HL-60 (cell line): ENCODE measurements at regions not wholly inside any gene's neighbourhood (a gene's known extent, or its start where the extent isn't known, plus 50 kb on each side); places are given as distances from the start of the nearest gene placed in this dataset.

Experiments used
- DNase-seq, 2 experiments: peaks; one replicate each; pipeline ENCODE4 v3.0.0-alpha.2; 2010 to 2020; ENCODE audit warnings: low read depth in 1 of 2, low spot score in 1 of 2
- H3K27ac ChIP-seq: fragments of 250-450 bp; sonication (Bioruptor Pico); replicated peaks from 2 replicates; pipeline ENCODE4 v1.5.1; 2020; ENCODE audit warnings: mild to moderate bottlenecking, moderate library complexity
- H3K27me3 ChIP-seq: fragments of 250-450 bp; sonication (Bioruptor Pico); 2 replicates; pipeline ENCODE4 v1.5.1; 2021; ENCODE audit warnings: mild to moderate bottlenecking, moderate library complexity; ENCODE audit not compliant: insufficient read depth, poor library complexity, severe bottlenecking
- H3K4me3 ChIP-seq: replicated peaks from 2 replicates; pipeline ENCODE4 v1.5.1; 2011; ENCODE audit warnings: mild to moderate bottlenecking, control low read depth, low read length; ENCODE audit not compliant: insufficient read depth
- CTCF ChIP-seq: IDR thresholded peaks from one replicate; pipeline ENCODE4 v1.5.1; 2011; ENCODE audit warnings: low read length, control low read depth, inconsistent platforms; ENCODE audit not compliant: insufficient read depth
- GABPA ChIP-seq: IDR thresholded peaks from 2 replicates; pipeline ENCODE4 v1.6.1; 2012; ENCODE audit warnings: low read depth
- POLR2AphosphoS5 ChIP-seq: IDR thresholded peaks from 2 replicates; pipeline ENCODE4 v1.6.1; 2012; ENCODE audit warnings: low read depth
- REST ChIP-seq: IDR thresholded peaks from 2 replicates; pipeline ENCODE4 v1.6.1; 2012; ENCODE audit warnings: low read depth; ENCODE audit not compliant: insufficient replicate concordance
- SPI1 ChIP-seq: IDR thresholded peaks from 2 replicates; pipeline ENCODE4 v1.6.1; 2012; ENCODE audit warnings: low read depth, mild to moderate bottlenecking, borderline replicate concordance

DNA sequence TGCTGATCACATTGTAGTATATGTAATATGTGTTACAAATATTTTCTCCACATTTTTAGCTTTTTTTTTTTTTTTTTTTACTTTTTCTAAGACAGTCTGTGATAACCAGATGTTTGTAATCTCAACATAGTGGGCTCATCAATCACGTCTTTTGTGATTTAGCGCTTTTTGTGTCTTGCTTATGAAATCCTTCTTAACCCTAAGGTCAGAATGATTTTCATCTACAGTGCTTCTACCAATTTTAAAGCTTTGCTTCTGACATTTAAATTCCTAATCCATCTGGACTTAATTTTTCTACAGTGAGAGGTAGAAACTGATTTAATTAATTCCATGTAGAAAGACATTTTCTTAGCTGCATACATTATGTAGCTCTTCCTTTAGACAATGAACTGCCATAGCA, 626.4 kb downstream of the TNS3 start:
- DNase-seq = no peak
- TF ChIP-seq GABPA = no peak
- TF ChIP-seq POLR2AphosphoS5 = no peak
- no peak for TF ChIP-seq SPI1
- TF ChIP-seq REST = no peak
- TF ChIP-seq CTCF = no peak
- no peaks in the 10 kb centered on the region for H3K27me3 ChIP-seq
- no peak overlapping the region for H3K4me3 ChIP-seq
- no peak overlapping the region for H3K27ac ChIP-seq

GRCh38 chr7:46954181-46954580, 627.7 kb downstream of the TNS3 start:
- DNase-seq = no peak
- Histone ChIP-seq H3K27ac (no peak overlapping the region), H3K27me3 (no peaks in the 10 kb centered on the region), H3K4me3 (no peak overlapping the region)
- TF ChIP-seq GABPA (no peak), SPI1 (no peak), POLR2AphosphoS5 (no peak), CTCF (no peak), REST (no peak)

DNA sequence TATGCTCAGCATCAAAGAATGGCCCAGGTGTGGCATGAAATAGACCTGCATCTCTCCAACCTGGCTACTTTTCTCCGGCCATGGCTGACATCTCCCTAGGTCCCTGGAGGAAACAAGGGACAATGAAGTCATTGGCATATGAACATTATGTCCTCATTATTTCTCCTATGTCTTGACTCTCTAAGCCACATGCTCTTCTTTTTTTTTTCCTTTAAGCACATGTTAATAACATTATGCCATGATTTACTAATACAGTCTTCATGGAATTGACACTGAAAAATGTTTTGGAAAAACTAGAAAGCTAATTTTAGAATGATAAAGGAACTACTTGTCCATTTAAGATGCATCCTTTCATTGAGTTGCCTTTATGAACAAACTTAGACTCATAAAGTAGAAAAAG, 628.9 kb downstream of the TNS3 start:
- TF ChIP-seq POLR2AphosphoS5 = no peak
- TF ChIP-seq GABPA = no peak
- no peak for TF ChIP-seq REST
- TF ChIP-seq SPI1 = no peak
- TF ChIP-seq CTCF = no peak
- no peak for DNase-seq

More for the DNA sequence above, 628.9 kb downstream of the TNS3 start:
- Histone ChIP-seq H3K27ac (no peak overlapping the region), H3K27me3 (no peaks in the 10 kb centered on the region), H3K4me3 (no peak overlapping the region)
